GM12878 (cell line): ENCODE measurements at regions not wholly inside any gene's neighbourhood (a gene's known extent, or its start where the extent isn't known, plus 50 kb on each side); places are given as distances from the start of the nearest gene placed in this dataset.

Experiments
- ATAC-seq: fragments of 200-7000 bp; cut with Tn5 transposase; 3 replicates; pipeline ENCODE4 v1.9.1; 2020; ENCODE audit warnings: mild to moderate bottlenecking, moderate library complexity
- BruUV-seq: library from RNA; stranded (reverse); fragments of 400-500 nt; replicated peaks from 2 replicates; lab custom pipeline; 2021; lab: Mats Ljungman, UMichigan
- CTCF ChIA-PET: fragments of 300-600 bp; sonication (Branson Sonifier 250); formaldehyde crosslinking; extraction: SDS; loops from one replicate; lab custom pipeline; 2021; ENCODE audit warnings: inconsistent platforms; lab: Yijun Ruan, JAX
- POLR2A ChIA-PET: fragments of 350-600 bp; formaldehyde crosslinking; extraction: SDS; loops from one replicate; lab custom pipeline; 2021; ENCODE audit warnings: inconsistent platforms; lab: Charles Lee
- RAD21 ChIA-PET: fragments of 300-600 bp; sonication (Branson Sonifier 250); formaldehyde crosslinking; loops from one replicate; lab custom pipeline; 2023; ENCODE audit warnings: antibody characterized with exemption; ENCODE audit not compliant: unreplicated experiment; lab: Charles Lee
- SMC1A ChIA-PET: fragments of 300-600 bp; sonication (Branson Sonifier 250); formaldehyde crosslinking; loops from one replicate; lab custom pipeline; 2023; ENCODE audit not compliant: unreplicated experiment, uncharacterized antibody; lab: Charles Lee
- DNase-seq: peaks from one replicate; pipeline ENCODE4 v3.0.0-alpha.2; 2011; ENCODE audit warnings: low read depth, low spot score
- FAIRE-seq: peaks from 3 replicates; lab custom pipeline; 2011; peaks lifted over from hg19 to GRCh38; lab: Jason Lieb, UNC
- H2AFZ ChIP-seq: 2 replicates; pipeline ENCODE4 v1.6.0; 2011; ENCODE audit warnings: low read depth, low read length, control low read depth; ENCODE audit not compliant: control insufficient read depth
- H3K27ac ChIP-seq: 2 replicates; pipeline ENCODE4 v1.5.1; 2011; ENCODE audit warnings: control low read depth; ENCODE audit not compliant: control insufficient read depth, insufficient read depth
- H3K27me3 ChIP-seq, 2 experiments: replicated peaks in 1 of 2; 2 replicates each; pipeline versions ENCODE4 v1.6.0 to v1.6.1; 2011; ENCODE audit warnings: low read length in 1 of 2; ENCODE audit not compliant: control insufficient read depth in 2 of 2, insufficient read depth in 2 of 2
- H3K36me3 ChIP-seq, 2 experiments: 2 replicates each; pipeline ENCODE4 v1.5.1; 2011; ENCODE audit warnings: low read length in 1 of 2; ENCODE audit not compliant: control insufficient read depth in 2 of 2, insufficient read depth in 2 of 2
- H3K4me1 ChIP-seq: 2 replicates; pipeline ENCODE4 v1.6.1; 2011; ENCODE audit warnings: mild to moderate bottlenecking, low read length, moderate library complexity, mixed read lengths; ENCODE audit not compliant: control insufficient read depth, insufficient read depth
- H3K4me2 ChIP-seq: 2 replicates; pipeline ENCODE4 v1.6.0; 2011; ENCODE audit warnings: control low read depth; ENCODE audit not compliant: control insufficient read depth, insufficient read depth
- H3K4me3 ChIP-seq: fragments of 200-600 bp; sonication (generic); 2 replicates; pipeline ENCODE4 v1.5.1; 2016
- H3K79me2 ChIP-seq: 2 replicates; pipeline ENCODE4 v1.6.0; 2011; ENCODE audit warnings: low read length; ENCODE audit not compliant: control insufficient read depth, insufficient read depth
- H3K9ac ChIP-seq: 2 replicates; pipeline ENCODE4 v1.8.0; 2011; ENCODE audit warnings: low read length, control low read depth, mixed read lengths; ENCODE audit not compliant: control insufficient read depth, insufficient read depth
- H3K9me3 ChIP-seq: replicated peaks from 3 replicates; pipeline ENCODE4 v1.5.1; 2011; ENCODE audit warnings: mild to moderate bottlenecking, low read length; ENCODE audit not compliant: control insufficient read depth, insufficient read depth
- H4K20me1 ChIP-seq: 2 replicates; pipeline ENCODE4 v1.6.0; 2011; ENCODE audit not compliant: control insufficient read depth, insufficient read depth
- BACH1 ChIP-seq: fragments of 450-650 bp; IDR thresholded peaks from 2 replicates; pipeline ENCODE4 v1.6.1; 2017; ENCODE audit warnings: mild to moderate bottlenecking, borderline replicate concordance
- BHLHE40 ChIP-seq, 2 experiments: fragments of 450-650 bp in 1 of 2; IDR thresholded peaks; 2 replicates each; pipeline ENCODE4 v1.6.1; 2011 to 2017; ENCODE audit warnings: low read depth in 2 of 2, borderline replicate concordance in 1 of 2, improper control_type of control experiment in 1 of 2, low read length in 1 of 2, mild to moderate bottlenecking in 1 of 2
- IKZF2 ChIP-seq, 2 experiments: fragments of 450-650 bp; IDR thresholded peaks; 2 replicates each; pipeline ENCODE4 v1.6.1; 2017; ENCODE audit warnings: mild to moderate bottlenecking in 2 of 2, moderate library complexity in 2 of 2
- PAX8 ChIP-seq: fragments of 450-650 bp; IDR thresholded peaks from 2 replicates; pipeline ENCODE4 v1.6.1; 2017; ENCODE audit warnings: mild to moderate bottlenecking, moderate library complexity
- RELA ChIP-seq: fragments of 450-650 bp; IDR thresholded peaks from 2 replicates; pipeline ENCODE4 v1.8.0; 2014; ENCODE audit warnings: borderline replicate concordance; ENCODE audit not compliant: partially characterized antibody
- RFX5 ChIP-seq: IDR thresholded peaks from 2 replicates; pipeline ENCODE4 v1.6.1; 2011; ENCODE audit warnings: low read depth, low read length, improper control_type of control experiment
- WRNIP1 ChIP-seq: IDR thresholded peaks from 2 replicates; pipeline ENCODE4 v1.6.1; 2011; ENCODE audit warnings: low read depth, low read length, improper control_type of control experiment, borderline replicate concordance
- YBX1 ChIP-seq: fragments of 450-650 bp; IDR thresholded peaks from 2 replicates; pipeline ENCODE4 v1.6.1; 2016; ENCODE audit warnings: antibody characterized with exemption
- ZBED1 ChIP-seq: IDR thresholded peaks from 2 replicates; pipeline ENCODE4 v1.6.1; 2016; ENCODE audit warnings: borderline replicate concordance
- ZNF24 ChIP-seq: fragments of 450-650 bp; IDR thresholded peaks from 2 replicates; pipeline ENCODE4 v1.6.1; 2017; ENCODE audit warnings: antibody characterized with exemption, mild to moderate bottlenecking
- WGBS: methylation state at CpG from one replicate; pipeline ENCODE4 v1.1.6; 2016; ENCODE audit warnings: low lambda C conversion rate; ENCODE audit not compliant: insufficient replicate concordance, insufficient coverage; ENCODE audit errors: missing lambda C conversion rate; 5-methylcytosine and 5-hydroxymethylcytosine counted together
- in situ Hi-C: fragments of 300-500 bp; cut with MboI; formaldehyde crosslinking; loops from 9 replicates; pipeline ENCODE4 v1.14.3; 2018; ENCODE audit warnings: mixed read lengths
- intact Hi-C: fragments of 100-400 bp; cut with micrococcal nuclease; formaldehyde crosslinking; loops from one replicate; pipeline ENCODE4 v1.14.2; 2022; ENCODE audit not compliant: unreplicated experiment
- TF ChIP-seq, protein P1 (sequence below): fragments of 450-650 bp; IDR thresholded peaks from 2 replicates; pipeline ENCODE4 v1.6.1; 2017; ENCODE audit warnings: mild to moderate bottlenecking, moderate library complexity
- TF ChIP-seq, protein P2 (sequence below), 3 experiments: IDR thresholded peaks in 2 of 3; conservative IDR thresholded peaks in 1 of 3; 2 replicates each; pipeline ENCODE4 v1.5.1; 2011; ENCODE audit warnings: low read depth in 3 of 3, low read length in 3 of 3, mild to moderate bottlenecking in 3 of 3, control low read depth in 2 of 3, moderate library complexity in 2 of 3, inconsistent platforms in 1 of 3, mixed read lengths in 1 of 3; ENCODE audit not compliant: control insufficient read depth in 2 of 3, insufficient read depth in 1 of 3; ENCODE audit errors: extremely low read depth in 1 of 3

DNA sequence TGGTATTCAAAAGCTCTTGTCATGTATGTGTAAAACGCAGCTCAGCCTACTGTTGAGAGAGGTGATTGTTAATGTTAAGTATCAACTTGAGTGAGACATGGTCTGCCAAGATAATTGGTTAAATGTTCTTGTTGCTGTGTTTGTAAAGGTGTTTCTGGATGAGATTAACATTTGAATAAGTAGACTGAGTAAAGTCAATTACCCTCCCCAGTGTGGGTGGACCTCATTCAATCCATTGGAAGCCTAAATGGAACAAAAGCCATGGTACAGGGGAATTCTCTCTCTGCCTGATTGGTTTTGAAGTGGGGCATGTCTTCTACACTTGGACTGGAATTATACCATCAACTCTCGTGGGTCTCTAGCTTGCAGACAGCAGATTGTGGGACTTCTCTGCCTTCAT is 63.8 kb upstream of the RERGL start:
- Histone ChIP-seq H2AFZ (no peak overlapping the region), H3K9me3 (peaks cover 2% of the 10 kb centered on the region; the same call in 2 of the 3 replicates), H3K27me3 (no peaks in the 10 kb centered on the region), H3K4me3 (no peak overlapping the region), H3K4me1 (no peaks in the 10 kb centered on the region), H3K27ac (no peak overlapping the region), H3K36me3 (no peaks in the 10 kb centered on the region), H3K79me2 (no peaks in the 10 kb centered on the region), H3K9ac (no peak overlapping the region), H4K20me1 (no peaks in the 10 kb centered on the region), H3K4me2 (no peak overlapping the region)
- ChIA-PET POLR2A (no interaction called here), CTCF (no interaction called here), SMC1A (no interaction called here), RAD21 (no interaction called here)
- ATAC-seq (no peak), FAIRE-seq (no peak), DNase-seq (no peak)
- 0% methylated on average over 2 of the region's 2 CpGs for WGBS
- TF ChIP-seq IKZF2 (IDR thresholded peaks at IDR 0.05), result no peak
- no peak for TF ChIP-seq BHLHE40 (IDR thresholded peaks at IDR 0.05; ENCODE audit: borderline replicate concordance in 1 of 2, low read depth in 2 of 2, low read length in 1 of 2)
- no peak for TF ChIP-seq BACH1
- TF ChIP-seq, protein P1, sequence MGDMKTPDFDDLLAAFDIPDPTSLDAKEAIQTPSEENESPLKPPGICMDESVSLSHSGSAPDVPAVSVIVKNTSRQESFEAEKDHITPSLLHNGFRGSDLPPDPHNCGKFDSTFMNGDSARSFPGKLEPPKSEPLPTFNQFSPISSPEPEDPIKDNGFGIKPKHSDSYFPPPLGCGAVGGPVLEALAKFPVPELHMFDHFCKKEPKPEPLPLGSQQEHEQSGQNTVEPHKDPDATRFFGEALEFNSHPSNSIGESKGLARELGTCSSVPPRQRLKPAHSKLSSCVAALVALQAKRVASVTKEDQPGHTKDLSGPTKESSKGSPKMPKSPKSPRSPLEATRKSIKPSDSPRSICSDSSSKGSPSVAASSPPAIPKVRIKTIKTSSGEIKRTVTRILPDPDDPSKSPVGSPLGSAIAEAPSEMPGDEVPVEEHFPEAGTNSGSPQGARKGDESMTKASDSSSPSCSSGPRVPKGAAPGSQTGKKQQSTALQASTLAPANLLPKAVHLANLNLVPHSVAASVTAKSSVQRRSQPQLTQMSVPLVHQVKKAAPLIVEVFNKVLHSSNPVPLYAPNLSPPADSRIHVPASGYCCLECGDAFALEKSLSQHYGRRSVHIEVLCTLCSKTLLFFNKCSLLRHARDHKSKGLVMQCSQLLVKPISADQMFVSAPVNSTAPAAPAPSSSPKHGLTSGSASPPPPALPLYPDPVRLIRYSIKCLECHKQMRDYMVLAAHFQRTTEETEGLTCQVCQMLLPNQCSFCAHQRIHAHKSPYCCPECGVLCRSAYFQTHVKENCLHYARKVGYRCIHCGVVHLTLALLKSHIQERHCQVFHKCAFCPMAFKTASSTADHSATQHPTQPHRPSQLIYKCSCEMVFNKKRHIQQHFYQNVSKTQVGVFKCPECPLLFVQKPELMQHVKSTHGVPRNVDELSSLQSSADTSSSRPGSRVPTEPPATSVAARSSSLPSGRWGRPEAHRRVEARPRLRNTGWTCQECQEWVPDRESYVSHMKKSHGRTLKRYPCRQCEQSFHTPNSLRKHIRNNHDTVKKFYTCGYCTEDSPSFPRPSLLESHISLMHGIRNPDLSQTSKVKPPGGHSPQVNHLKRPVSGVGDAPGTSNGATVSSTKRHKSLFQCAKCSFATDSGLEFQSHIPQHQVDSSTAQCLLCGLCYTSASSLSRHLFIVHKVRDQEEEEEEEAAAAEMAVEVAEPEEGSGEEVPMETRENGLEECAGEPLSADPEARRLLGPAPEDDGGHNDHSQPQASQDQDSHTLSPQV, result no peak
- no peak for TF ChIP-seq YBX1
- TF ChIP-seq ZNF24, result no peak
- no peak for TF ChIP-seq RFX5
- TF ChIP-seq PAX8, result no peak
- TF ChIP-seq RELA, result no peak
- no peak for TF ChIP-seq ZBED1
- TF ChIP-seq, protein P2, sequence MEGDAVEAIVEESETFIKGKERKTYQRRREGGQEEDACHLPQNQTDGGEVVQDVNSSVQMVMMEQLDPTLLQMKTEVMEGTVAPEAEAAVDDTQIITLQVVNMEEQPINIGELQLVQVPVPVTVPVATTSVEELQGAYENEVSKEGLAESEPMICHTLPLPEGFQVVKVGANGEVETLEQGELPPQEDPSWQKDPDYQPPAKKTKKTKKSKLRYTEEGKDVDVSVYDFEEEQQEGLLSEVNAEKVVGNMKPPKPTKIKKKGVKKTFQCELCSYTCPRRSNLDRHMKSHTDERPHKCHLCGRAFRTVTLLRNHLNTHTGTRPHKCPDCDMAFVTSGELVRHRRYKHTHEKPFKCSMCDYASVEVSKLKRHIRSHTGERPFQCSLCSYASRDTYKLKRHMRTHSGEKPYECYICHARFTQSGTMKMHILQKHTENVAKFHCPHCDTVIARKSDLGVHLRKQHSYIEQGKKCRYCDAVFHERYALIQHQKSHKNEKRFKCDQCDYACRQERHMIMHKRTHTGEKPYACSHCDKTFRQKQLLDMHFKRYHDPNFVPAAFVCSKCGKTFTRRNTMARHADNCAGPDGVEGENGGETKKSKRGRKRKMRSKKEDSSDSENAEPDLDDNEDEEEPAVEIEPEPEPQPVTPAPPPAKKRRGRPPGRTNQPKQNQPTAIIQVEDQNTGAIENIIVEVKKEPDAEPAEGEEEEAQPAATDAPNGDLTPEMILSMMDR (IDR thresholded peaks at IDR 0.05 in 2 of 3, conservative IDR thresholded peaks at IDR 0.05 in 1 of 3; ENCODE audit: control insufficient read depth in 2 of 3, extremely low read depth in 1 of 3, insufficient read depth in 1 of 3, low read depth in 3 of 3, low read length in 3 of 3), result no peak
- TF ChIP-seq WRNIP1, result no peak
- intact Hi-C loops (no loop called here), in situ Hi-C loops (no loop called here)
- BruUV-seq, result no TSS peak
